ENCODE measurements at regions not wholly inside any gene's neighbourhood (a gene's known extent, or its start where the extent isn't known, plus 50 kb on each side); places are given as distances from the start of the nearest gene placed in this dataset.
"Not testable (repeated sequence)": the region's sequence is repeated elsewhere in the genome, so short reads cannot be mapped to it uniquely, and the experiment has no call there.

- TF ChIP-seq, protein P1, sequence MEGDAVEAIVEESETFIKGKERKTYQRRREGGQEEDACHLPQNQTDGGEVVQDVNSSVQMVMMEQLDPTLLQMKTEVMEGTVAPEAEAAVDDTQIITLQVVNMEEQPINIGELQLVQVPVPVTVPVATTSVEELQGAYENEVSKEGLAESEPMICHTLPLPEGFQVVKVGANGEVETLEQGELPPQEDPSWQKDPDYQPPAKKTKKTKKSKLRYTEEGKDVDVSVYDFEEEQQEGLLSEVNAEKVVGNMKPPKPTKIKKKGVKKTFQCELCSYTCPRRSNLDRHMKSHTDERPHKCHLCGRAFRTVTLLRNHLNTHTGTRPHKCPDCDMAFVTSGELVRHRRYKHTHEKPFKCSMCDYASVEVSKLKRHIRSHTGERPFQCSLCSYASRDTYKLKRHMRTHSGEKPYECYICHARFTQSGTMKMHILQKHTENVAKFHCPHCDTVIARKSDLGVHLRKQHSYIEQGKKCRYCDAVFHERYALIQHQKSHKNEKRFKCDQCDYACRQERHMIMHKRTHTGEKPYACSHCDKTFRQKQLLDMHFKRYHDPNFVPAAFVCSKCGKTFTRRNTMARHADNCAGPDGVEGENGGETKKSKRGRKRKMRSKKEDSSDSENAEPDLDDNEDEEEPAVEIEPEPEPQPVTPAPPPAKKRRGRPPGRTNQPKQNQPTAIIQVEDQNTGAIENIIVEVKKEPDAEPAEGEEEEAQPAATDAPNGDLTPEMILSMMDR (IDR thresholded peaks at IDR 0.05; ENCODE audit: low read depth, low read length, poor library complexity, severe bottlenecking), result not testable (repeated sequence)
- not testable (repeated sequence) for TF ChIP-seq EZH2phosphoT487 (IDR thresholded peaks at IDR 0.05; ENCODE audit: borderline replicate concordance, low read length)
Measured at GRCh38 chr5:99418640-99419039, 489.8 kb upstream of the CHD1 start.
